ENCODE measurements at regions not wholly inside any gene's neighbourhood (a gene's known extent, or its start where the extent isn't known, plus 50 kb on each side); places are given as distances from the start of the nearest gene placed in this dataset.

- no peak for DNase-seq
Observed at GRCh38 chr5:173835131-173835530, 53.0 kb upstream of the CPEB4 start.

GRCh38 chr5:173835661-173836060 lies 52.5 kb upstream of the CPEB4 start:
- DNase-seq = no peak

GRCh38 chr5:173837654-173838053 lies 50.5 kb upstream of the CPEB4 start:
- no peak for DNase-seq

Data from activated effector memory CD4-positive, alpha-beta T cell treated with anti-CD3 and anti-CD28 coated beads, Interleukin-2, amount 50 U/mL, for 16 hours (primary cell).